PC-3 (cell line): ENCODE measurements at regions not wholly inside any gene's neighbourhood (a gene's known extent, or its start where the extent isn't known, plus 50 kb on each side); places are given as distances from the start of the nearest gene placed in this dataset.

Experiments used
- ATAC-seq: fragments of 200-7000 bp; cut with Tn5 transposase; 2 replicates; pipeline ENCODE4 v1.9.1; 2020; ENCODE audit warnings: mild to moderate bottlenecking, moderate library complexity
- BruUV-seq: library from RNA; stranded (reverse); fragments of 400-500 nt; replicated peaks from 2 replicates; lab custom pipeline; 2021; lab: Mats Ljungman, UMichigan
- CTCF ChIA-PET: fragments of 300-600 bp; sonication (Branson Sonifier 250); formaldehyde crosslinking; loops from one replicate; lab custom pipeline; 2022; ENCODE audit warnings: antibody characterized with exemption; lab: Charles Lee
- POLR2A ChIA-PET: fragments of 300-600 bp; sonication (Branson Sonifier 250); formaldehyde crosslinking; loops from one replicate; lab custom pipeline; 2022; ENCODE audit warnings: antibody characterized with exemption; ENCODE audit not compliant: unreplicated experiment; lab: Charles Lee
- DNase-seq: peaks from one replicate; pipeline ENCODE4 v3.0.0-alpha.2; 2015
- H2AFZ ChIP-seq: fragments of 300-600 bp; sonication (generic); 2 replicates; pipeline ENCODE4 v1.6.0; 2016; ENCODE audit warnings: antibody characterized with exemption, low read length
- H3F3A ChIP-seq: fragments of 300-600 bp; sonication (generic); one replicate; pipeline ENCODE4 v1.6.0; 2017; ENCODE audit warnings: antibody characterized with exemption, low read length, control low read depth, mild to moderate bottlenecking; ENCODE audit not compliant: unreplicated experiment
- H3K27ac ChIP-seq: fragments of 300-600 bp; sonication (generic); 2 replicates; pipeline ENCODE4 v1.5.1; 2016; ENCODE audit warnings: mild to moderate bottlenecking, low read length
- H3K27me3 ChIP-seq: fragments of 300-600 bp; sonication (generic); 2 replicates; pipeline ENCODE4 v1.6.1; 2016; ENCODE audit warnings: low read length, mixed read lengths
- H3K36me3 ChIP-seq: fragments of 300-600 bp; sonication (generic); 2 replicates; pipeline ENCODE4 v1.6.1; 2016; ENCODE audit warnings: low read depth, mixed run types, low read length, mixed read lengths
- H3K4me1 ChIP-seq: fragments of 300-600 bp; sonication (generic); 2 replicates; pipeline ENCODE4 v1.5.1; 2016; ENCODE audit warnings: low read length; ENCODE audit not compliant: insufficient read depth
- H3K4me2 ChIP-seq: fragments of 300-600 bp; sonication (generic); 2 replicates; pipeline ENCODE4 v1.6.0; 2016; ENCODE audit warnings: low read length
- H3K4me3 ChIP-seq: fragments of 300-600 bp; sonication (generic); 2 replicates; pipeline ENCODE4 v1.5.1; 2016; ENCODE audit warnings: mild to moderate bottlenecking, low read length, mixed read lengths
- H3K79me2 ChIP-seq: fragments of 300-600 bp; sonication (generic); 2 replicates; pipeline ENCODE4 v1.6.1; 2017; ENCODE audit warnings: low read length, mixed read lengths
- H3K9ac ChIP-seq: fragments of 300-600 bp; sonication (generic); 2 replicates; pipeline ENCODE4 v1.6.0; 2016; ENCODE audit warnings: mild to moderate bottlenecking, low read length
- H3K9me2 ChIP-seq: fragments of 300-600 bp; sonication (generic); replicated peaks from 2 replicates; pipeline ENCODE4 v1.6.1; 2016; ENCODE audit warnings: mixed run types, low read length, mixed read lengths
- H3K9me3 ChIP-seq: fragments of 300-600 bp; sonication (generic); 2 replicates; pipeline ENCODE4 v1.6.1; 2016; ENCODE audit warnings: low read length, mixed read lengths
- H4K20me1 ChIP-seq: fragments of 300-600 bp; sonication (generic); 2 replicates; pipeline ENCODE4 v1.6.1; 2016; ENCODE audit warnings: low read length, mixed read lengths
- EZH2 ChIP-seq: fragments of 300-600 bp; sonication (generic); IDR thresholded peaks from one replicate; pipeline ENCODE4 v1.6.1; 2017; ENCODE audit warnings: antibody characterized with exemption, mild to moderate bottlenecking, low read length; ENCODE audit not compliant: unreplicated experiment
- EZH2phosphoT487 ChIP-seq: fragments of 300-600 bp; sonication (generic); IDR thresholded peaks from 2 replicates; pipeline ENCODE4 v1.6.1; 2018; ENCODE audit warnings: mild to moderate bottlenecking, antibody characterized with exemption, low read length, borderline replicate concordance
- intact Hi-C: fragments of 100-400 bp; cut with micrococcal nuclease; formaldehyde crosslinking; loops from 2 replicates; pipeline ENCODE4 v1.9.0; 2023
- TF ChIP-seq, protein P1 (sequence below): fragments of 300-600 bp; sonication (generic); conservative IDR thresholded peaks from 2 replicates; pipeline ENCODE4 v1.5.1; 2017; ENCODE audit warnings: antibody characterized with exemption, low read depth, mild to moderate bottlenecking, low read length

GRCh38 chr6:164926686-164927085 lies 382.7 kb downstream of the C6orf118 start:
- no peak overlapping the region for H3K27ac ChIP-seq
- ChIA-PET POLR2A (no interaction called here), CTCF (no interaction called here)
- no peak overlapping the region for H3K9ac ChIP-seq
- H2AFZ ChIP-seq, result no peak overlapping the region
- intact Hi-C loops, result loop anchor here (2.0 to 10.0 kb wide), 4 partner anchors 121 to 1752 kb away; no protein-coding TSS in a partner anchor
- no peak overlapping the region for H3K4me2 ChIP-seq
- BruUV-seq, result no TSS peak
- no peaks in the 10 kb centered on the region for H3K4me1 ChIP-seq
- no peaks in the 10 kb centered on the region for H3K9me3 ChIP-seq
- DNase-seq, result no peak
- H3K27me3 ChIP-seq, result no peaks in the 10 kb centered on the region
- no peak for ATAC-seq
- H3K4me3 ChIP-seq, result no peak overlapping the region
- H3K36me3 ChIP-seq, result no peaks in the 10 kb centered on the region
- TF ChIP-seq, protein P1, sequence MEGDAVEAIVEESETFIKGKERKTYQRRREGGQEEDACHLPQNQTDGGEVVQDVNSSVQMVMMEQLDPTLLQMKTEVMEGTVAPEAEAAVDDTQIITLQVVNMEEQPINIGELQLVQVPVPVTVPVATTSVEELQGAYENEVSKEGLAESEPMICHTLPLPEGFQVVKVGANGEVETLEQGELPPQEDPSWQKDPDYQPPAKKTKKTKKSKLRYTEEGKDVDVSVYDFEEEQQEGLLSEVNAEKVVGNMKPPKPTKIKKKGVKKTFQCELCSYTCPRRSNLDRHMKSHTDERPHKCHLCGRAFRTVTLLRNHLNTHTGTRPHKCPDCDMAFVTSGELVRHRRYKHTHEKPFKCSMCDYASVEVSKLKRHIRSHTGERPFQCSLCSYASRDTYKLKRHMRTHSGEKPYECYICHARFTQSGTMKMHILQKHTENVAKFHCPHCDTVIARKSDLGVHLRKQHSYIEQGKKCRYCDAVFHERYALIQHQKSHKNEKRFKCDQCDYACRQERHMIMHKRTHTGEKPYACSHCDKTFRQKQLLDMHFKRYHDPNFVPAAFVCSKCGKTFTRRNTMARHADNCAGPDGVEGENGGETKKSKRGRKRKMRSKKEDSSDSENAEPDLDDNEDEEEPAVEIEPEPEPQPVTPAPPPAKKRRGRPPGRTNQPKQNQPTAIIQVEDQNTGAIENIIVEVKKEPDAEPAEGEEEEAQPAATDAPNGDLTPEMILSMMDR, result no peak
- TF ChIP-seq EZH2phosphoT487 (no peak), EZH2 (no peak)
- no peaks in the 10 kb centered on the region for H3K9me2 ChIP-seq
- no peaks in the 10 kb centered on the region for H4K20me1 ChIP-seq
- no peaks in the 10 kb centered on the region for H3F3A ChIP-seq
- H3K79me2 ChIP-seq, result no peaks in the 10 kb centered on the region

DNA sequence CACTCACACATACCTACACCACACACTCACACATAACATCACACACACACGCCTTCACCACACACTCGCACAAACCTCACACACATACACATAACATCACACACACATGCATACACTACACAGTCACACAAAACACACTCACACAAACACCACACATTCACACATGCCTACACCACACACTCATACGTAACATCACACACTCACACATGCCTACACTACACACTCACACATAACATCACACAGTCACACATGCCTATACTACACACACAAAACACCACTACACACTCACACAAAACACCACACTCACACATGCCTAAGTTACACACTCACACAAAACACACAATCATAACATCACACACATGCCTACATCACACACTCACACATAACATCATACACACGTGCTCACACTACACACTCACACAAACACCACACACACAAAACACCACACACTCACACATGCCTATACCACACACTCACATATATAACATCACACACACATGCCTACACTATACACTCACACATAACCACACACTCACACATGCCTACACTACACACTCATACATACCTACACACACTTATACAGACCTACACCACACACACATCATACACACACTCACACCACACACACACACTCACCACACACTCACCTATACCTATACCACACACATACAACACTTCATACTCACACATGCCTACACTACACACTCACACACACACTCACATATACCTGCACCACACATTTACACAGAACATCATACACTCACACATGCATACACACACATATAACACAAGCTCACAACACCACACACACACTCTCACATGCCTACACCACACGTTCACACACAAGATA lies 383.5 kb downstream of the C6orf118 start:
- intact Hi-C loops, result loop anchor here (2.0 to 10.0 kb wide), 4 partner anchors 121 to 1751 kb away; no protein-coding TSS in a partner anchor
- H3K4me3 ChIP-seq, result no peak overlapping the region
- no peaks in the 10 kb centered on the region for H3K9me3 ChIP-seq
- DNase-seq (no peak), ATAC-seq (no peak)
- TF ChIP-seq, protein P1, result no peak
- TF ChIP-seq EZH2 (no peak), EZH2phosphoT487 (no peak)
- no peaks in the 10 kb centered on the region for H3F3A ChIP-seq
- H3K27me3 ChIP-seq, result no peaks in the 10 kb centered on the region
- no peaks in the 10 kb centered on the region for H4K20me1 ChIP-seq
- no peaks in the 10 kb centered on the region for H3K79me2 ChIP-seq
- no peak overlapping the region for H3K27ac ChIP-seq
- H3K4me2 ChIP-seq, result no peak overlapping the region
- no peaks in the 10 kb centered on the region for H3K9me2 ChIP-seq
- BruUV-seq, result no TSS peak
- no peaks in the 10 kb centered on the region for H3K4me1 ChIP-seq
- no peak overlapping the region for H2AFZ ChIP-seq
- no peak overlapping the region for H3K9ac ChIP-seq
- no peaks in the 10 kb centered on the region for H3K36me3 ChIP-seq
- ChIA-PET POLR2A (no interaction called here), CTCF (interaction anchor here (0.8 kb wide), 1 partner anchor 40 kb away, joined by 6 read pairs; no protein-coding TSS in a partner anchor)
